K562 (cell line): ENCODE measurements at regions not wholly inside any gene's neighbourhood (a gene's known extent, or its start where the extent isn't known, plus 50 kb on each side); places are given as distances from the start of the nearest gene placed in this dataset.

Experiments used
- ATAC-seq: fragments of 200-7000 bp; cut with Tn5 transposase; 3 replicates; pipeline ENCODE4 v1.9.1; 2020; ENCODE audit warnings: moderate library complexity
- BruUV-seq: library from RNA; stranded (reverse); fragments of 400-500 nt; replicated peaks from 2 replicates; lab custom pipeline; 2021; lab: Mats Ljungman, UMichigan
- CTCF ChIA-PET: fragments of 300-600 bp; formaldehyde crosslinking; extraction: SDS; loops from one replicate; lab custom pipeline; 2021; ENCODE audit warnings: low intra/inter-chr PET ratio; lab: Yijun Ruan, JAX
- POLR2A ChIA-PET: fragments of 300-600, 350-650 bp; sonication (Branson Sonifier 250); formaldehyde crosslinking; extraction: SDS; loops from one replicate; lab custom pipeline; 2021; ENCODE audit warnings: antibody characterized with exemption, inconsistent platforms; lab: Yijun Ruan, JAX
- DNase-seq, 4 experiments: peaks; one replicate each; pipeline versions ENCODE4 v3.0.0 to v3.0.0-alpha.2; 2011 to 2018; ENCODE audit warnings: low spot score in 3 of 4, mixed read lengths in 3 of 4; ENCODE audit errors: extremely low read depth in 1 of 4
- FAIRE-seq: peaks from 2 replicates; lab custom pipeline; 2011; peaks lifted over from hg19 to GRCh38; lab: Jason Lieb, UNC
- H2AFZ ChIP-seq: 2 replicates; pipeline ENCODE4 v1.6.0; 2011; ENCODE audit warnings: low read depth, low read length, control low read depth, inconsistent platforms
- H3K27ac ChIP-seq: fragments of 200-600 bp; 3 replicates; pipeline ENCODE4 v1.8.0; 2011; ENCODE audit warnings: low read depth, mild to moderate bottlenecking, control low read depth, inconsistent platforms, low read length, moderate library complexity, mixed read lengths; ENCODE audit errors: extremely low read depth
- H3K27me3 ChIP-seq, 2 experiments: fragments of 300-600 bp in 1 of 2; 2 replicates in 1 of 2; 3 replicates in 1 of 2; pipeline versions ENCODE4 v1.6.0 to v1.8.0; 2011; ENCODE audit warnings: inconsistent platforms in 2 of 2, low read length in 2 of 2, mild to moderate bottlenecking in 1 of 2, mixed read lengths in 1 of 2, moderate library complexity in 1 of 2; ENCODE audit not compliant: control insufficient read depth in 2 of 2, insufficient read depth in 2 of 2
- H3K36me3 ChIP-seq: fragments of 300-600 bp; 3 replicates; pipeline ENCODE4 v1.8.0; 2011; ENCODE audit warnings: mild to moderate bottlenecking, low read length, inconsistent platforms; ENCODE audit not compliant: control insufficient read depth, insufficient read depth
- H3K4me1 ChIP-seq, 2 experiments: fragments of 200-600 bp in 1 of 2; replicated peaks in 1 of 2; 2 replicates in 1 of 2; 3 replicates in 1 of 2; pipeline versions ENCODE4 v1.5.1 to v1.8.0; 2011; ENCODE audit warnings: inconsistent platforms in 2 of 2, low read length in 2 of 2, mild to moderate bottlenecking in 1 of 2, mixed read lengths in 1 of 2, moderate library complexity in 1 of 2; ENCODE audit not compliant: control insufficient read depth in 2 of 2, insufficient read depth in 2 of 2
- H3K4me2 ChIP-seq: 2 replicates; pipeline ENCODE4 v1.6.1; 2011; ENCODE audit warnings: low read length, control low read depth, inconsistent platforms, mixed read lengths; ENCODE audit not compliant: insufficient read depth
- H3K4me3 ChIP-seq: fragments of 200-600 bp; sonication (generic), shearing (Covaris generic); 2 replicates; pipeline ENCODE4 v1.5.1; 2016; ENCODE audit warnings: control low read depth, inconsistent platforms
- H3K79me2 ChIP-seq: fragments of 200-600 bp; 3 replicates; pipeline ENCODE4 v1.8.0; 2011; ENCODE audit warnings: low read length, inconsistent platforms; ENCODE audit not compliant: control insufficient read depth, insufficient read depth
- H3K9ac ChIP-seq, 2 experiments: 2 replicates each; pipeline versions ENCODE4 v1.6.0 to v1.6.1; 2011; ENCODE audit warnings: low read depth in 2 of 2, low read length in 2 of 2, control low read depth in 1 of 2, inconsistent platforms in 1 of 2, mild to moderate bottlenecking in 1 of 2, mixed read lengths in 1 of 2; ENCODE audit not compliant: insufficient read depth in 1 of 2
- H3K9me1 ChIP-seq: one replicate; pipeline ENCODE4 v1.6.0; 2011; ENCODE audit warnings: inconsistent platforms, mild to moderate bottlenecking, low read length, moderate library complexity; ENCODE audit not compliant: control insufficient read depth, insufficient read depth
- H3K9me3 ChIP-seq: replicated peaks from 2 replicates; pipeline ENCODE4 v1.5.1; 2011; ENCODE audit warnings: low read depth, low read length, inconsistent platforms; ENCODE audit not compliant: control insufficient read depth, insufficient read depth
- H4K20me1 ChIP-seq: replicated peaks from 2 replicates; pipeline ENCODE4 v1.6.1; 2011; ENCODE audit warnings: low read length, inconsistent platforms, mixed read lengths; ENCODE audit not compliant: control insufficient read depth, insufficient read depth
- AFF1 ChIP-seq, 2 experiments: fragments of 450-650 bp; IDR thresholded peaks; 2 replicates each; pipeline ENCODE4 v1.6.1; 2018; ENCODE audit warnings: mild to moderate bottlenecking in 2 of 2, low read depth in 1 of 2; ENCODE audit not compliant: partially characterized antibody in 2 of 2
- ARID4B ChIP-seq: sonication (generic); formaldehyde crosslinking; IDR thresholded peaks from 2 replicates; pipeline ENCODE4 v1.8.0; 2022; ENCODE audit warnings: mild to moderate bottlenecking, missing genetic modification reagents
- CREBBP ChIP-seq: IDR thresholded peaks from one replicate; pipeline ENCODE4 v1.6.1; 2012; ENCODE audit warnings: low read depth, mild to moderate bottlenecking, control low read depth, inconsistent platforms, low read length
- HNRNPLL ChIP-seq: fragments of 200-400 bp; formaldehyde crosslinking; IDR thresholded peaks from 2 replicates; pipeline ENCODE4 v1.6.1; 2017; ENCODE audit warnings: low read length, low read depth, mild to moderate bottlenecking; ENCODE audit not compliant: poor library complexity, severe bottlenecking
- HNRNPUL1 ChIP-seq: fragments of 200-400 bp; formaldehyde crosslinking; IDR thresholded peaks from 2 replicates; pipeline ENCODE4 v1.6.1; 2017; ENCODE audit warnings: low read length
- KAT8 ChIP-seq: fragments of 450-650 bp; IDR thresholded peaks from 2 replicates; pipeline ENCODE4 v1.6.1; 2016; ENCODE audit warnings: low read depth, mild to moderate bottlenecking
- MLX ChIP-seq, 2 experiments: fragments of 450-650 bp in 1 of 2; sonication (generic) in 1 of 2; formaldehyde crosslinking; conservative IDR thresholded peaks; 2 replicates each; pipeline versions ENCODE4 v1.4.0 to v1.8.1; 2020 to 2022; ENCODE audit warnings: mild to moderate bottlenecking in 1 of 2, missing genetic modification reagents in 1 of 2
- RBM25 ChIP-seq: fragments of 200-400 bp; formaldehyde crosslinking; IDR thresholded peaks from 2 replicates; pipeline ENCODE4 v1.6.1; 2018; ENCODE audit warnings: low read length, low read depth, moderate library complexity; ENCODE audit not compliant: severe bottlenecking
- TFAP4 ChIP-seq: sonication (generic); formaldehyde crosslinking; IDR thresholded peaks from 2 replicates; pipeline ENCODE4 v1.8.0; 2022; ENCODE audit warnings: missing genetic modification reagents, mild to moderate bottlenecking, moderate library complexity, borderline replicate concordance
- U2AF1 ChIP-seq: fragments of 200-400 bp; formaldehyde crosslinking; optimal IDR thresholded peaks from 2 replicates; pipeline ENCODE3; 2017; ENCODE audit warnings: mild to moderate bottlenecking, low read depth, low read length, moderate library complexity
- ZBED1 ChIP-seq: IDR thresholded peaks from 2 replicates; pipeline ENCODE4 v1.6.1; 2014
- ZNF134 ChIP-seq: fragments of 250-450 bp; sonication (Bioruptor Pico); conservative IDR thresholded peaks from 2 replicates; pipeline ENCODE4 v1.4.0; 2020
- ZNF76 ChIP-seq: fragments of 250-450 bp; sonication (Bioruptor Pico); IDR thresholded peaks from 2 replicates; pipeline ENCODE4 v1.4.0; 2020; ENCODE audit warnings: mild to moderate bottlenecking, moderate library complexity, borderline replicate concordance
- WGBS: fragments of 100-300 bp; shearing (Covaris generic); methylation state at CpG from one replicate; pipeline ENCODE4 v1.1.6; 2016; ENCODE audit warnings: low coverage, mixed read lengths; ENCODE audit not compliant: insufficient coverage; ENCODE audit errors: missing lambda C conversion rate; 5-methylcytosine and 5-hydroxymethylcytosine counted together
- in situ Hi-C: fragments of 300-500 bp; cut with MboI; formaldehyde crosslinking; loops from 4 replicates; pipeline ENCODE4 v1.15.0; 2018; ENCODE audit warnings: inconsistent platforms, mixed read lengths
- intact Hi-C: fragments of 100-400 bp; cut with micrococcal nuclease; formaldehyde crosslinking; loops from 2 replicates; pipeline ENCODE4 v1.14.2; 2022

GRCh38 chr5:74259572-74259971 lies 381.0 kb downstream of the ENC1 start:
- Histone ChIP-seq H2AFZ (no peak overlapping the region), H3K27ac (no peak overlapping the region), H3K79me2 (no peaks in the 10 kb centered on the region), H3K9me3 (no peaks in the 10 kb centered on the region), H3K4me2 (no peak overlapping the region), H4K20me1 (no peaks in the 10 kb centered on the region), H3K9ac (no peak overlapping the region), H3K36me3 (no peaks in the 10 kb centered on the region), H3K4me1 (no peaks in the 10 kb centered on the region; a peak in 3 of 5 replicates), H3K9me1 (no peaks in the 10 kb centered on the region), H3K27me3 (peaks cover 6 to 21% of the 10 kb centered on the region in 2 experiments; a peak in 4 of 5 replicates), H3K4me3 (no peak overlapping the region)
- FAIRE-seq (no peak), ATAC-seq (no peak), DNase-seq (no peak)
- ChIA-PET POLR2A (no interaction called here), CTCF (no interaction called here)
- WGBS = 4% methylated on average over 7 of the region's 7 CpGs
- intact Hi-C loops = no loop called here
- no TSS peak for BruUV-seq
- in situ Hi-C loops = no loop called here
- TF ChIP-seq AFF1 (IDR thresholded peaks at IDR 0.05; ENCODE audit: low read depth in 1 of 2, partially characterized antibody in 2 of 2) = no peak
- TF ChIP-seq MLX (CRISPR knock-in tag; conservative IDR thresholded peaks at IDR 0.05) = no peak
- TF ChIP-seq ARID4B (CRISPR knock-in tag) = no peak
- no peak for TF ChIP-seq RBM25
- no peak for TF ChIP-seq ZNF76
- no peak for TF ChIP-seq HNRNPLL
- TF ChIP-seq KAT8 = no peak
- TF ChIP-seq ZNF134 (CRISPR knock-in tag) = no peak
- no peak for TF ChIP-seq CREBBP
- TF ChIP-seq TFAP4 (CRISPR knock-in tag) = no peak
- no peak for TF ChIP-seq ZBED1
- no peak for TF ChIP-seq HNRNPUL1
- TF ChIP-seq U2AF1 = no peak
